ENCODE measurements at regions not wholly inside any gene's neighbourhood (a gene's known extent, or its start where the extent isn't known, plus 50 kb on each side); places are given as distances from the start of the nearest gene placed in this dataset.

DNA sequence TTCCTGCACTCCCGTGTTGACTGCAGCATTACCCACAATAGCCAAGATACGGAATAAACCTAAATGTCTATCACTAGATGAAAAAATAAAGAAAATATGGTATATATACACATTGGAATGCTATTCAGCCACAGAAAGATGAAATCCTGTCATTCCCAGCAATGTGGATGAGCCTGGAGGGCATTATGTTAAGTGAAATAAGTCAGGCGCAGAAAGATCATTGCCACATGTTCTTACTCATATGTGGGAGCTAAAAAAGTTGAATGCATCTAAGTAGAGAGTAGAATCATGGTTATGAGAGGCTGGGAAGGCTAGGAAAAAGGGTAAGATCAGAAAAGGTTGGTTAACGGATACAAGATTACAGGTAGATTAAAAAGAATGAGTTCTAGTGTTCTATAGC is 219.1 kb upstream of the MKI67 start:
- TF ChIP-seq CTCF (conservative IDR thresholded peaks at IDR 0.05; ENCODE audit: low read depth, low read length) (no peak), EZH2 (IDR thresholded peaks at IDR 0.05; ENCODE audit: low read length, unreplicated experiment) (no peak), EZH2phosphoT487 (IDR thresholded peaks at IDR 0.05; ENCODE audit: borderline replicate concordance, low read length) (no peak)

Data from PC-3 (cell line).